RCC 7860 (cell line): ENCODE measurements at regions not wholly inside any gene's neighbourhood (a gene's known extent, or its start where the extent isn't known, plus 50 kb on each side); places are given as distances from the start of the nearest gene placed in this dataset.
"Not testable (repeated sequence)": the region's sequence is repeated elsewhere in the genome, so short reads cannot be mapped to it uniquely, and the experiment has no call there.

Experiments used
- DNase-seq: peaks from one replicate; pipeline ENCODE4 v3.0.0-alpha.2; 2015; ENCODE audit warnings: low spot score
- FAIRE-seq: peaks from 2 replicates; lab custom pipeline; 2012; peaks lifted over from hg19 to GRCh38; lab: Jason Lieb, UNC

DNA sequence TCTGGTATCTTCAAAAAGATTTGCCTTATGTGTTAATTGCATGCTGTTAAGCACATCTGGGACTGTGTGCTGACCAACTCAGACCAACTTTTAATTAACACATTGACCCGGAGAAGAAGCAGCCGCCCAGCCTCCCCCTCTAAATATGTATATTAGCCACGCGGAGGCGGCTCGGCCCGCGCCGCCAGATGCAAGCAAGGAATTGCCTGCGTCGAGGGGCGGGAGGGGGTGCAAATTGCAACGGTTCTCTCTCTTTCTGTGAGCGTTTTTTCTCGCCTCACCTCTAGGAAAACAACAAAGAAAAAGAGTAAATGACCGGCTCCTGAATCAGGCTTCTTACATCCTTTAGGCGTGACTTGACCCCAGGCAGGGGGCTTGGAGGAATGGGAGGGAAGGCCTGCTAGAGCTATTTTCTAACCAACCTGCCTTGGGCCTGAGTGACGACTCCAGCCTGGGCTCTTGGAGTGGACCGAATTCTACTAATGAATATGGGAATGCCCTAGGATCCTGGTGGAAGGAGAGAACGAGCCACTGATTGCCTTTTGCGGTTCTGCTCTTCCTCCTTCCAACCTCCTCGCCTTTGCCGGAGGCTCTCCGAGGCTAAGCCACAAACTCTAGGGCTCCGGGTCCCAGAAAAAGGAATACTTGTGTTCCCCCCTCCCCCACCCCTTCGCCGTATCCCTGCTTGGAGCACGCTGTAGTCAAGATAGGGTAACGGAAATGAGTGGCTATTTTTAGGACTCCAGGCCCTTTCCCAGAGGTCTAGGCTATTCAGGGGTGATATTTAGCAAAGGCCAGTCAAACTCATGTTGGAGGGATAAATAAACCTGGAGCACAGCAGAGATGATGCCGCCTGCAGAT lies 417.0 kb upstream of the ESRRG start:
- DNase-seq = no peak
- FAIRE-seq = no peak

DNA sequence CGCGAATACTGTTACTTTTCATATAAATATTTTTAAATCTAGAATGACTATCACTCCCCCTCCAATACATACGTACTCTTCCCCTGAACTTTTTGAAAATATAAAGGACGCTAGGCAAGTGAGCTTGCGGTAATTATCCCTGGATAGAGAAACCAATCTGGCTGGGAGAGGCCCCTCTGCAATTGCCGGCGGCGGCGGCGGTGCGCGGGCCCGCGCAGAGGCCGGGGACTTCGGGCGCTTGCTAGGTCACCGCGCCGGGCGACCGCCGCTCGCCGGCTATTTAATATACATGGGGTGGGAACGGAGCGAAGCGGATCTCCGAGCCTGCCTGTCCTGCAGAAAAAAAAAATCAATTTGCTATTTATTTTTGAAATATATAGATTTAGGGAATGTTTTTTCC lies 416.3 kb upstream of the ESRRG start:
- no peak for FAIRE-seq
- no peak for DNase-seq

DNA sequence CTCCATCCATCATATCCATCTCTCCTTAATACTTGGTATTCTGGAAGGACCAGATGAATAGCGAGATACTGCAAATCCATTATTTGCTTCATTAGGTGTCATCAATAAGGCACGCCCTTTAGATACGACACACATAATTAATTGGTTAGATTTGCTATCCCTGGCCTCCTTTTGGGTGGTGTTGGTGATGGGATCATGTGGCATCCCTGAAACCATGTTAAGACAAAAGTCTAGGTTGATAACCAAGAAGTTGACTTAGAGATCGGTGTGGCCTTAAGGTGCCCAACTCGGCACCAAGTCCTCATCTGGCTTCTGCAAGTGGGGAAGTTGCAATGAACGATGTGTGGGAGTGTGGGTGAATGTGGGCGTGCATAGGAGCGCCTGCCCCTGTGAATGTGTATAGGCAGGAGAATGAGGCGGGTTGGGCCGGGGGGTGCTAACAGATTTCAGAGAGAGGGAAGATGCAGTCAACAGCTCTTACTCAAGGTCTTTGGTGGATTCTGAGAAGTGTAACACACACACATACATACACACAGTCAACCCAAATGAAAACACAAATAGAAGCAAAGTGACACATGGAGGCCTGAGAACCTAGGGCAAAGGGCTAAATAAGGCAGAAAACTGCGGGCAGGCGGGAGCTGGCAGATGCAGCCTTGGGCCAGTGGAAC lies 415.7 kb upstream of the ESRRG start:
- FAIRE-seq (no peak), DNase-seq (no peak)

DNA sequence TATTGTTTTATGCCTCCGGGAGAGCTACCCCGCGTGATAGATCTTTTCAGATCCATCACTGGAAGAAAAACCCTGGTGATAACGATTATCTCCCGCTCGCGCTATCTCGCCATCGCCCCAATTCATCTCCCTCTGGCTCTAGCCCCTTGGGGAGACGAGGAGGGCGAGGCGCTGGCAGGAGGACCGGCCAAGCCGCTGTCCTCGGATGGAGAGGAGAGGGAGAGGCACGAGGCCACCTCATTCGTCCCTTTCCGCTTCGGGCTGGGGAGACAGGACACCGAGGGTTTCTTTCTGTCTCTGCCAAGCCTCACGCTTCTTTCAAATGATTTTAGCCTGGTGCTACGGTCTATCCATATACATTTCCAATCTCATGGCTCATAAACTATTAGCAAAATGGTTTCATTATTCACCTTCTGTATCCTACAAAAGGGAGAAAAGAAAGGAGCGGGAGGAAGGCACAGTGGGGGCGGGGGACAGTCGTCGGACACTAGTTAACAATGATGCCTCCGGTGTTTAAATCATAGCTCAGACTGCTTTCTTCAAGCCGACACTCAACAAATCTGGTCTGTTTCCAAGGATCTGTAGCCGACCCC lies 415.0 kb upstream of the ESRRG start:
- FAIRE-seq = no peak

DNA sequence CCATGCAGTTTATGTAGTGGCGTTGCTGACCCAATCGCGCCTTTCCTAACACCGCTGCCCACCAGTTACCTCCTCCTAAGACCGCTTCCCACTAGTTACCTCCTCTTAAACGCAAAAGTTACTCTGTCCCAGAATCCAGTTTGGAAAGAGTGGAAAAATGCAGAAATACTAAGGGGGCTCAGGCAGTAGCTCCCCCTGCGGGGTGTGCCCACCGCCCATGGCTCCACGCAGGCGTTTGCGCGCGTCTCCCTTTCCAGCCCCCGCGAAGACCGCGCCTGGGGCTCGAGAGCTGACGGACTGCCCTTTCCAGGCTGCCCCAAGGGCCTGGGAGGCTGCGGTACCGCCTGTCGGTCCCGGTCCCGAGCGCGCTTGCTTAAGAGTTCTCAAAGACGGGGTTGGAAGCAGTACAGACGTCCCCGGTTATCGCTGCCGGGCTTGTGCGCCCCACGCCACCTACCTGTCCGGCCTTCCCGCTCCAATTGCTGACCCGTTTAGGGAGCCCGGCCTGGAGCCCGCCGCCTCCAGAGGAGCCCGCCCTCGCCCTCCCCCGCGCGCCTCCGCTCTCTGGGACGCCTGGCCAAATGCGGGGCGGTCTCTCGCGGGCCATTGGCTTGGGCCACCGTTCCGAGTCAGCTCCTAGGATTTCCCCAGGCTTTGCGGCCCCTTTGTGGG lies 414.1 kb upstream of the ESRRG start:
- DNase-seq (no peak), FAIRE-seq (no peak)

More for the DNA sequence above, 415.0 kb upstream of the ESRRG start:
- DNase-seq = no peak

DNA sequence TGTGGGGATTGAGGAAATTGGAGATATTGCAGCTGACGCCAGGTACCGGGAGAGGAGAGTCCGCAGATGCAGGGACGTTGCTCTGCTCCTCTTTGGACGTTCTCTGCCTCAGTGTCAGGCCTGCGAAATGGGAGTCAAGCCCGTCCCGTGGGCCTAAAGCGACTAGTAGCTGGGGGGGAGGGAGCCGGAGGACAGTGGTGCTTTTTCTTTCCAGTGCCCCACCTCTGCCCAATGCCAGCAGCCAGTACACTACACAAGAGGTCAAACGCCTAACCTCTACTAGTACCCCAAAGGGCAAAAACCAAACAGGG lies 413.6 kb upstream of the ESRRG start:
- no peak for DNase-seq
- no peak for FAIRE-seq

DNA sequence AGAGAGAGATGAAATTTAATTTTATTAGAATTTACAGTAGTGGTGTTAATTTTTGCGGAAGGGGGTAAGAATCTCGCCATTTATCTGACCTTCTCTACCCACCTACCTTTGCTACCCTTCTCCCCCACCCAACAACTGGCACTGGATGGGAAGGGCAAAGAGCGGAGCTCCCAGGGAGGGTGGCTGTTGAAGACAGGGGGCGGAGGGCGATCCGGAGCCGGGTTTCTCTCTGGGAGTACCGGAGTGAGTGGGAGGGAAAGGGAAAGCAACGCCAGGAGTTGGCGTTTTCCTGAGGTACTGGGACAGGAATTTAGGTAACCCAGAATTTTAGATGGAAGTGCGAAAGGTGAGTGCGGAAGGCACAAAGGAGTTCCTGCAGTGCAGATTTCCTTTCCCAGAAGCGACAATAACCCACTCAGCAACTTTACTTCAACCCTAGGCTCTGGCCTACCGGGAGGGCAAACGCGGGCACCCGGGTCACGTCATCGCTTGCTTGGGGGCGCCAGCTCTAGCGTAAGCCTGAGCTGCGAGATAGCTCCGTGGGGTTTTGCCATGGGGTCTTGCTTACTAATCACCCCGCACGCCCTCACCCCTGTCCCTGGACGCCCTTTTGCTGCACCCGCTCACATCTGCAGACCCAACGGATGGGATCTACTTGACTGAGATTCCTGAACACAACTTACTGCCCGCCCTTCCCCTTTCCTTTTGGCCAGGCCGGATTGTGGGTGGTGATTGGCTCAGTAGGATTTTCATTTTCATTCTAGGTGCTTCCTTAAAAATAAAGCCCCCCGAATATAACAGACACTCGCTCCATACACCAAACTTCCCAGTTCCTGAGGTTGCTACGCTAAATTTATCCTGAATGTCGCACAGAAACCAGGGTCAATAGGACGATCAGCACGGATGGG lies 413.0 kb upstream of the ESRRG start:
- FAIRE-seq = no peak
- DNase-seq = no peak

DNA sequence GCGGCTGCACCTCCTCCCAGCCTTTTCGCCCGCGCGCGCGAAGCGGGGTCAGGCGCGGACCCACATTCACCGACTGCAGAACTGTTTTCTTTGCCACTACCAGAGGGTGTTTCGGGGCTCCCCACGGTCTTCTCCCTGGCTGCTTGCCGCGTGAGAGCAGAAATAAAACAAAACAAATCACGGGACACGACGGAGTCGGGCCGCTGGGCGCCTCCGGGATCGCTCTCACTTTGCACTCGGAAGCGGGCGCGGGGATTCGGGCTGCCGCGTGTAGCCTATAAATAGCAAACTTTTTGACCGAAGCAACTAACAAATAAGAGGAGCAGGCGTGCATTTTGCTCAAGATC lies 412.3 kb upstream of the ESRRG start:
- DNase-seq (no peak), FAIRE-seq (no peak)

DNA sequence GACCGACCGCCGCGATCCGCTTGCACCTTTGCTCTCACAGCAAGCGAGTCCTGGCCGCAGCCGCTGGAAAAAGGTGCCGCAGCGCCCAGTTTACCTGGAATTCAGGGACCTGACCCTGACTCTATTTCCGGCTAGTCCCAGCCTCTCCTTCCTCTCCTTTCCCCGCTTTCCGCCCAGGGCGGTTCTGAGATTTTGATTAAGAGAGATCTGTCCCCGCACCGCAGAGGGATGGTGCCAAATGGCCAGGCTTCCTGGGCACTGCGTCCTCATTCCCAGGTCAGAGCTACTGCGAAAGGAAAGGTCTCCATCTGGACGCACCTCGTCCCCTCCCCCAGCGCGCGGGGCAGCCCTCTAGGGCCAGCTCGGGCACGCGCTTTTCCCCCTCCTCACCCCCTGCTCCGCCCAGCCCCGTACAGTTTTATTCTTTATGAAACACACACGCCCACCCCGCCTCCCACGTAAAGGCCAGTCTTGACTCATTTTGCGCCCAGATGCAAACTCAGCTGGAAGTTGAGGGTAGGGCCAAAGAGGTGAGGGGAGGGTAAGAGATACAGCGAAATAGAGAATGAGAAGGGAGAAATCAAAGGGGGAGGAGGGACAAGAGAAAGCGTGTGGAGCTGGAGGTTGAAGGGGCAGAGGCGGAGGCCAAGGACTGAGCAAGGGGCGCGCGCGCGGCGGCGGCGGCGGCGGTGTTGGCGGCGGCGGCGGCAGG lies 411.8 kb upstream of the ESRRG start:
- FAIRE-seq = no peak
- no peak for DNase-seq

DNA sequence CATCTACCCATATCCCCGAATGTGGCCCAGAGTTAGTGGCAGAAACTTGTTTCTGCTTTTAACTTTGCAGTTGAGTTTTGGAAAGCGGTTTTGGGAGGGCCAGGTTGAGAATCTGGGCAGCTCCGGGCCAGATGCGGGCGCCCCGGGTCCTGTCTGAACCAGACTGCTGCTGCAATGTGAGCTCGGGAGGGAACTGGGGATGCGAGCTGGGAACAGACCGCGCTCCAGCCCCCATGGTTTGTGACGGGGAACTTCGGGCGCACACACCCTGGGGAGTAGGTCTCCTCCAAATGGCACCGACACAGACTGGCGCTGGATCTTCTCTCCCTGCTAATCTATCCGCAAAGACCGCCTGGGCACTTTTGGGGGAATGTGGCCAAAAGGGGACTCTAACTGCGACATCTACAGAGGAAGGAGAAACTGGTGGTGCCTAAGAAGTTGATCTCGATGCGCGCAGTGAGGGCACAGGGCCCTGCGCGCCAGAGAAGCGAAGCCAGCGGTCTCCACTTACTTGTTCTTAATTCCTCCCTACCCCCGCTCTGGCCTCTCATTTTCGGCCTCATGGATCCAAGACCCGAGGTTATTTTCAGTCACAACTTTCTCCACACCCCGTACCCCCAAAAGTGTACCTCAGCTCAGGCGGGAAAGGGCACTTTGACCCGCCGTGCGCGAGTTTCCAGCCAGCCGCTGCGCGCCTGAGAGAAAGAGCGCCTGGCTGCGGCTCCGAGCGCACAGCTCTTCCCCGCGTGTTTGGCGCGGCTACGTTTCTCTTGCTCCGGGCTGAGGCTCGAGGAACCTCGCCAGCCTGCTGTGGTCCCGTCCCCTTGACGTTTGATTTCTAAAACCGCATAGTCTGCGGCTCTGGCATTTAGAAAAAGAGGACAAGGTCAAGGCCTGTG lies 411.0 kb upstream of the ESRRG start:
- no peak for FAIRE-seq
- no peak for DNase-seq

DNA sequence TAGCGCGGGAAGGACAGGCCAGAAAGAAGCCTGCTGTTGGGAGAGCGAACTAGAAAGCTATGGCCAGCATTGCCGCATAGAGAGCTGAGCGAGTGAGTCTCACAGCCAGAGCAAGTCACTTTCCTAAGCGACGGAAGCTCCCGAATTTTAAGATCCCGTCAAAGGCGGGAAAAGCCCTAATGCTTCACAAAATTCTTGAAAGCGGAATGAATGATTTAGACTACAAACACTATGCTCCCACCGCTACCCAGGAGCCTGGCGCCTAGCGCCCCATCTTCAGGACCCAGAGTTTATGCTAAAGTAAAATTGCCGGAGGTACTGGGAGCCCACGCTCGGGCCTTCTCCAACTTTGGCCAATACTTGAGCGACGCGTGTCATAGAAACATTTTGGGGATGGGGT lies 409.9 kb upstream of the ESRRG start:
- no peak for FAIRE-seq

DNA sequence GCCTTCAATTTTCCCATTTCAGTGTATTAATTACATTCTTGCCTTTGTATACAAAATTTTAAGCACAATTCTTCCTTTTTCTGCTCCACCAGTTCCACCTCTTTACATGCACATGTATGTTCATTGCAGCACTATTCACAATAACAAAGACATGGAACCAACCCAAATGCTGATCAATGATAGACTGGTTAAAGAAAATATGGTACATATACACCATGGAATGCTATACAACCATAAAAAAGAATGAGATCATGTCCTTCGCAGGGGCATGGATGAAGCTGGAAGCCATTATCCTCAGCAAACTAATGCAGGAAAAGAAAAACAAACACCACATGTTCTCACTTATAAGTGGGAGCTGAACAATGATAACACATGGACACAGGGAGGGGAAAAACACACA lies 400.1 kb upstream of the ESRRG start:
- FAIRE-seq, DNase-seq: not testable (repeated sequence)

More for the DNA sequence above, 409.9 kb upstream of the ESRRG start:
- no peak for DNase-seq

DNA sequence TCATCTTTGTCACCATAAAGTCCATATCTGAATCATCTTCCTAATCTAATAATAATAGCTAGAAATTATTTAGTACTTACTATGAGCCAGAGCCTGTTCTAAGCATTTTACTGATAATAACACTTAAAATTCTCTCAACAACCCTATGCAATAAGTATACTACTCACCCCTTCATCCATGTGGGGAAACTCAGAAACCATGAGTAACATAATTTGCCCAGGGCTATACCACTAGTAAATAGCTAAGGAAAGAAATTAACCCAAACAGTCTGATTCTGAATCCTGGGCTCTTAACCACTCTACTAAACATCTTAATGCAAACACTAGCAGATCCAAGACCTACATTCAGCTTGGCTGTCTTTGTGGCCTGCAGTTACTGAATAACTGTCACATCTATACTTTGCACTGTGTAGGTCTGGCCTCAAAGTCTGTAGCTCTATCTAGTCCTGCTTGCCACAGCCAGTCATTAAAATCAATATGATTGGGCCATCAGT lies 394.8 kb upstream of the ESRRG start:
- DNase-seq (no peak), FAIRE-seq (no peak)

DNA sequence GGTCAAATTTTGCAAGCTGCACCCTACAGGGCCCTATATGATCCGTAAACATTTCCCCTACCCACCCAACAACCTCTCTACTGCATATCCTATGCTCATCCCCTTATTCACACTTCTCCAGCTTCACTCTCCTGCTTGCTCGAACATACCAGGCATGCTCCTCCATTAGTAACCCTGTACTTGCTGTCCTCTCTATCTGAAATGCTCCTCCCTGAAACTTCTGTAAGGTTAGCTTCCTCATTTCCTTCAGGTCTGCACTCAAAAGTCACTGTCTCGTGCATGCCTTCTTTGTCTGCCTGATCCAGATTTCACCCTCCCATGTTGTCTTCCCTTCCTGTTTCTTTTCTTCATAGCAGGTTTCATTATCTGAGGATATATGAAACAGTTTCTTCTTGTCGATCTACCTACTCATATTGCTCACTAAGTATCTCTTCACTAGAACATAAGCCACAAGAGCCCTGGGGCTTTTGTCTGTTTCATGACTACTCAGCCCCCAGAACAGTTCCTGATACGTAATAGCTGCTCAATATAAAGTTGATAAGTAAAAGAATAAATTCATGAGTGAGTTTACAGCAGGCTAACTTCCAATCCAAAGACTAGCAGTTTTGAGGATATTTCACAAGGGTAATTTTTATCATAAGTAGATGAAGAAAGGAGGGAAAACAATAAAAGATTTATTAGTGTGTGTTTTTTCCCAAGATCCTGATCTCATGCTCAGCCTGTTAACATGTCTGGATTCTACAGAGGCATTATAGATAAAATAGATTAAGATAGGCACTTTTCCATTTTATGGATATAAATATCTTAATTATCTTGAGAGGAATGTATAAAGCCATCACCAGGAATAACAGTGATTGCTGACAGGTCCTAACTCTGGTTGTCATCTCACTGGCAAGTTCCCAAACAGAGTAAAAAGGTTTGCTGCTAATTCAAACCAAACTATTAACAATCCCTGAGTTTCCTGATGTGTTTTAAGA lies 392.5 kb upstream of the ESRRG start:
- DNase-seq = no peak
- no peak for FAIRE-seq

DNA sequence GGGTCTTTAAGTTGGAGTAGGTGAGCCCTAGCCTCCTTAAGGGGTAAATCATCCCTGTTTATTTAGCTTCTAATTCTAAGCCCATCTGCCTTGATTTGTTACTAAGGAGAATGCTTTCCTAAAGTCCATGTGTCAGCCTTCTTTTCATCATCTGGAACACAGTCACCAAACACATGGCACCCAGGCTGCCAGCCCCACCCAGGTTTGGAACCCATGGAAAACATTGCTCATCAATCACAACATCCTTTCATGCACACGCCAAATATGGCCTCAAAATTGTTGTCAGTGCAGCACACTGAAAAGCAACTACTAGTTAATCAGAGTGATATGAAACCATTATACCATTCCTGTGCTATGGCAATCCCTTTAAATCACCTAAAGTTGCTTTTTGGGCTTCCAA lies 386.7 kb upstream of the ESRRG start:
- FAIRE-seq = no peak
- no peak for DNase-seq

DNA sequence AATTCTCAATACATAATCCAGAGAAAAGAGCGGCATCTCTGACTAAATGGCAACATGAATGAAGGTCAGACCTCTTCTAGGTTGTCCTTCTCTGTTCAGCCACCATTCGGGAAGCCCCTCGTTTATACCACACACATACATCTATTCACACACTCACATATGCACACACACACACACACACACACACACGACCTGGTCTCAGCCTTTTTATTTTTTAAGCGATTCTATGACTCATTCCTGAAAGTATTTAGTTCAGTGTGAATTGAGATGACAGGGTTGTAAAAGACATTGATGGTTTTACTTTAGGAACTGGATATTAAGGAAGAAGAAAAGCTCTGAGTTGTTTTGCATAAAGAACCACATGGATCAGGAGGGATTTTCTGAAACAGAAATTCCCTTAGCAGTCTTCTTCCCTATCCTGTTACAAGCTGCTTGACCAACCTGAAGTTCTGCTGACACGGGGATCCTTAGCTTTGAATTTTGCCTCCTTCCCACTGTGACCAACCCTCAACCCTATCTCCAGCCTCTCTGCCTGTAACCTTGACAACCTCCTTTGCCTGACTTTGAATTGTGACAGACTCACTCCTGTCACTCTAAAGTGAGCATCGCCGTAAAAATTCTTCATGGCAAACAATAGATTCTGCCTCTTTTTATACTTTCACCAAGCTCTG lies 383.1 kb upstream of the ESRRG start:
- FAIRE-seq = no peak
- DNase-seq = no peak

DNA sequence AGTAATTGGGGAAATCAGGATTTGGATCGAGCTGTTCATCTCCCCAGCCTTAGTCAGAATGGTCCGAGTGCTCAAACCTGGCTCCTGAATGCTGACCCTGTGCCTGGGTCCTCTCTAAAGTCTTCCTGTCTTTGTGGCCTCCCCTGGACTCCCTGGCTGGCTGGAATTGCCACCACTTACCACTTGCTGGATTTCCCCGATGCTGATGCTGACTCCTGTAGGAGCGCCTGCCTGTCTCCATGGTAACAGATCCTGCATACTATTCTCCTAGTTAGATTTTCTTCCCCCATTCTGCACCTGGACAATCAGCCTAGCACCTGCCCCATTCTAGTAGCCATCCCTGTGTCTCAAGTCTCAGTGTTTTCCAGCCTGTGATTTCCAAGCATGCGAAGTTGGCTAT lies 382.2 kb upstream of the ESRRG start:
- DNase-seq (no peak), FAIRE-seq (no peak)
